Sigmoid colon (tissue), 4 donors: ENCODE measurements at regions not wholly inside any gene's neighbourhood (a gene's known extent, or its start where the extent isn't known, plus 50 kb on each side); places are given as distances from the start of the nearest gene placed in this dataset.

Source experiments
- EP300 ChIP-seq, 4 donors: sonication (generic); formaldehyde crosslinking; IDR thresholded peaks; one replicate each; pipeline ENCODE4 v1.6.1; 2017; ENCODE audit warnings: antibody characterized with exemption in 4 of 4
- POLR2A ChIP-seq, 2 donors: fragments of 450-650 bp; IDR thresholded peaks; one replicate each; pipeline ENCODE4 v1.6.1; 2016; ENCODE audit warnings: antibody characterized with exemption in 2 of 2, mild to moderate bottlenecking in 2 of 2, moderate library complexity in 2 of 2
- POLR2AphosphoS5 ChIP-seq, 4 donors: sonication (generic); formaldehyde crosslinking; IDR thresholded peaks; one replicate each; pipeline ENCODE4 v1.6.1; 2017; ENCODE audit warnings: antibody characterized with exemption in 4 of 4
- TF ChIP-seq, protein P1 (sequence below), 4 experiments: fragments of 450-650 bp in 3 of 4; fragments of 200-600 bp in 1 of 4; IDR thresholded peaks; one replicate each; pipeline ENCODE4 v1.5.1; 2016 to 2019; ENCODE audit warnings: antibody characterized with exemption in 4 of 4, mild to moderate bottlenecking in 3 of 4, moderate library complexity in 2 of 4

- TF ChIP-seq, protein P1, sequence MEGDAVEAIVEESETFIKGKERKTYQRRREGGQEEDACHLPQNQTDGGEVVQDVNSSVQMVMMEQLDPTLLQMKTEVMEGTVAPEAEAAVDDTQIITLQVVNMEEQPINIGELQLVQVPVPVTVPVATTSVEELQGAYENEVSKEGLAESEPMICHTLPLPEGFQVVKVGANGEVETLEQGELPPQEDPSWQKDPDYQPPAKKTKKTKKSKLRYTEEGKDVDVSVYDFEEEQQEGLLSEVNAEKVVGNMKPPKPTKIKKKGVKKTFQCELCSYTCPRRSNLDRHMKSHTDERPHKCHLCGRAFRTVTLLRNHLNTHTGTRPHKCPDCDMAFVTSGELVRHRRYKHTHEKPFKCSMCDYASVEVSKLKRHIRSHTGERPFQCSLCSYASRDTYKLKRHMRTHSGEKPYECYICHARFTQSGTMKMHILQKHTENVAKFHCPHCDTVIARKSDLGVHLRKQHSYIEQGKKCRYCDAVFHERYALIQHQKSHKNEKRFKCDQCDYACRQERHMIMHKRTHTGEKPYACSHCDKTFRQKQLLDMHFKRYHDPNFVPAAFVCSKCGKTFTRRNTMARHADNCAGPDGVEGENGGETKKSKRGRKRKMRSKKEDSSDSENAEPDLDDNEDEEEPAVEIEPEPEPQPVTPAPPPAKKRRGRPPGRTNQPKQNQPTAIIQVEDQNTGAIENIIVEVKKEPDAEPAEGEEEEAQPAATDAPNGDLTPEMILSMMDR (IDR thresholded peaks at IDR 0.05) = no peak
- TF ChIP-seq POLR2A (IDR thresholded peaks at IDR 0.05) = no peak
- TF ChIP-seq POLR2AphosphoS5 (IDR thresholded peaks at IDR 0.05) = no peak
- no peak for TF ChIP-seq EP300 (IDR thresholded peaks at IDR 0.05)
These were observed 119.1 kb downstream of the RTL9 start for GRCh38 chrX:110477593-110478228.
